Motor neuron (in vitro differentiated cells): ENCODE measurements at regions not wholly inside any gene's neighbourhood (a gene's known extent, or its start where the extent isn't known, plus 50 kb on each side); places are given as distances from the start of the nearest gene placed in this dataset.
A peak's percentile ranks its signal among the peaks of the same experiment; 100 is the strongest.

Experiments
- ATAC-seq, 8 experiments: fragments of 200-7000 bp; cut with Tn5 transposase; replicated peaks in 6 of 8; 2 replicates each; pipeline ENCODE4 v1.8.0; 2021; ENCODE audit warnings: mild to moderate bottlenecking in 8 of 8, moderate library complexity in 8 of 8
- H3K27ac ChIP-seq, 2 donors: fragments of 250-450 bp; sonication (Bioruptor Pico); 2 replicates each; pipeline ENCODE4 v1.9.0; 2021; ENCODE audit warnings: antibody characterized with exemption in 2 of 2, mild to moderate bottlenecking in 2 of 2, moderate library complexity in 1 of 2
- H3K4me1 ChIP-seq, 2 donors: fragments of 250-450 bp; sonication (Bioruptor Pico); replicated peaks in 1 of 2; 2 replicates each; pipeline ENCODE4 v1.6.1; 2021; ENCODE audit warnings: antibody characterized with exemption in 2 of 2, mild to moderate bottlenecking in 2 of 2, moderate library complexity in 1 of 2
- H3K4me3 ChIP-seq, 5 donors: fragments of 250-450 bp; sonication (Bioruptor Pico); 2 replicates each; pipeline ENCODE4 v1.9.0; 2021; ENCODE audit warnings: antibody characterized with exemption in 5 of 5, mild to moderate bottlenecking in 5 of 5, moderate library complexity in 4 of 5
- WGBS, 10 experiments: fragments of 450-650 bp; shearing (Covaris generic); methylation state at CpG; one replicate each; pipeline ENCODE4 v1.0.0; 2022; 5-methylcytosine and 5-hydroxymethylcytosine counted together
- in situ Hi-C, 9 experiments: fragments of 400-800 bp; cut with MboI; loops; one replicate each; pipeline ENCODE4 v1.15.0; 2021; ENCODE audit warnings: low sequenced_read_pairs in 9 of 9, low pct_unique_long_range_greater_than_20kb in 2 of 9; ENCODE audit not compliant: unreplicated experiment in 9 of 9

DNA sequence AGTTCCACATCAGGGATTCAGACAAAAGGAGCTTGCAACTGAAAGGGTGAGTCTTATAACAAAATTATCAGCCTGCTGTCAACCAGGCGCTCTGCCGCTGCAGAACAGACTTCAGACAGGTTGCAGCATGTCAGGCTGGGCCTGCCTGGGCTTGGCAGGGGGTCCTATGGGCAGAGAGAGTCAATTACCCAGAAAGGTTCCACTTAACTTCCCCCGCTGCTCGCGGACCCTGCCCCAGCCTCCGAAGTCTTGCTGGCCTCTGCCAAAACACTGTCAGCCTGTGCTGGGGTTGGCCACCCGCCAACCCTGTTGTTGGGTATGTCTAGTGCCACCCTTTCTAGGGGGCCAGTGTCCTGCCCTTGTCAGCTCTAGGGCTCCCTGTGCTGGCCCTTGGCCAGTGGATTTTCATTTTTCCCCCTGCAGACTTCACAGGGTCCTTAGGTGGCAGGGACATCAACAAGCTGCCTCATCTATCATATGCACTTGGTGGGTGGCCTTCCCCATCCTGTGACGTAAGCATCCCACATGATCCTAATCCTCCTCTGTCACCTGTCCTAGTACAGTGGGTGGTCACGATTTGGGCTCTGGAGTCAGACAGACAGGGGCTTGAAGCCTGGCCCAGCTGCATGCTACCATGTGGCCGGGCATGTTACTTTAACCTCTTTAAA lies 166.5 kb upstream of the CADM1 start:
- in situ Hi-C loops, result no loop called here
- Histone ChIP-seq H3K27ac (no peak overlapping the region), H3K4me3 (no peak overlapping the region), H3K4me1 (peaks cover 24 to 33% of the 10 kb centered on the region in 2 donors)
- ATAC-seq, result peak in 3 of 8 experiments; percentile 5 to 28 (median 21)
- 20 to 93% (median 52%) methylated on average over 1 to 3 of the region's 10 CpGs; no CpG with 5 or more reads in 3 of the 10 experiments for WGBS, 10 experiments

DNA sequence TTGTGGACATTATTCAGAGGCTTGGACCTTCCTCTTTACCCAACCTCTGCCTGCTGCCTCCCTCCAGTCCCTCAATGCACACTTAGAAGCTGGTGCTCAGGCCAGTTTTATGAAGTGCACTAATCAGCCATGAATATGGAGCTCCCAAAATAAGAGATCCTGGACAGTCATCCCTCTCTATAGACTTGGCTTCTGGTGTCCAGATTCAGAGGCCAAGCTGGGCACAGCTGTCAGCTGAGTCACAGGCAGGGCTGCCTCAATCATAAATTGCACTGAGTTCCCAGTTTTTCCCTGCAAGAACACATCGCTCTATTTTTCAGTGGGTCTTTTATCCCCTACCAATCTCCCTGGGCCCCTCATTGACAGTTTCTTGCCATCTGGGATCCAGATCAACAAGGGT lies 161.7 kb upstream of the CADM1 start:
- Histone ChIP-seq H3K27ac (no peak overlapping the region), H3K4me1 (peaks cover 18 to 20% of the 10 kb centered on the region in 2 donors), H3K4me3 (no peak overlapping the region)
- ATAC-seq, result peak in 5 of 8 experiments; percentile 12 to 67 (median 59)
- WGBS, 10 experiments, result 20 to 100% (median 33%) methylated on average over 1 of the region's 1 CpG; no CpG with 5 or more reads in 5 of the 10 experiments
- in situ Hi-C loops, result no loop called here

DNA sequence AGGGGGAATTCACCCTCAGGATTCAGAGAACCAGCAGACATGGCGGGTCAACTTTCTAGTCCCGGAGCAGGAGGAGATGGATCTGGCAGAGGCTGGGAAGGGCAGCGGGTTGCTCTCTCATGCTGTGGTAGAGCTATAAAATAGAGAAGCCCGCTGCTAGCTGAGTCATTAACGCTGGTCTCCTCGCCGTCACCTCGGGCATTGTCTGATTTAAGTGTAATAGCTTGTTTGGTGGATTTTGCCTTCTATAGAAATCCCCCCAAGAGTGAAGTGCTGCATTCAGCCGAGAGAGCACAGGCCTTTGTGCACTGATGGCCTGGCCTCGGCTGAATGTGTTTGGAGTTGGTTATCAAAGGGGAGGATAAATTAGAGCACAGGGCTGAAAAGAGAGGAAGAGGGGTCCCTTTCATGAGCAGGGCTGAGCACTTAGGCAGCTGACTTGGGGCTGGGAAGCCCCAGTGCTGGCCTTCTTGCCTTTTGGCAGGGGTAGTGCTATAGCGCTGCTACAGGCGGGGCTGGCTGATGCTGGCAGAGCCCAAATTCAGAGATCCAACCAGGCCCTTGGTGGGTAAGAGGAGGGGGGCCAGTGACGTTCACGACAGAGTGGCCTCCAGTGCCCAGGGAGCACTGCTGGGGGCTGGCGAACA lies 161.1 kb upstream of the CADM1 start:
- H3K4me1 ChIP-seq, result peaks cover 24 to 26% of the 10 kb centered on the region in 2 donors
- peak in 5 of 8 experiments; percentile 71 to 84 (median 82) for ATAC-seq
- no peak overlapping the region for H3K4me3 ChIP-seq
- in situ Hi-C loops, result no loop called here
- peak overlapping the region in 1 of 2 donors; percentile 7 for H3K27ac ChIP-seq
- WGBS, 10 experiments, result 12 to 90% (median 45%) methylated on average over 1 to 12 of the region's 15 CpGs

DNA sequence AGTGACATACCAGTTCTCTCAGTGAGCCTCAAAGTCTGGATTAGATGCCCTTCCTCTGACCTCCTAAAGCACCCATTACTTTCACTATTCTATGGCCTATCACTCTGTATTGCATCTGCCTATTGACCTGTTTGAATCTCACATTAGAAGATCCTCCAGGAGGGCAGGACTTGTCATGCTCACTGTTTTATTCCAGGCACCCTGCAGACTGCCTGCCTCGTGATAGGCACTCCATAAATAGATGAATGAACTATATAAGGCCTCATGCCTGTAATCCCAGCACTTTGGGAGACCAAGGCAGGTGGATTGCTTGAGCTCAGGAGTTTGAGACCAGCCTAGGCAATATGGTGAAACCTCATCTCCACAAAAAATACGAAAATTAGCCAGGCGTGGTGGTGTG lies 160.1 kb upstream of the CADM1 start:
- Histone ChIP-seq H3K4me1 (peaks cover 30 to 33% of the 10 kb centered on the region in 2 donors), H3K27ac (no peak overlapping the region), H3K4me3 (no peak overlapping the region)
- ATAC-seq, result no peak
- 0 to 100% (median 81%) methylated on average over 1 to 3 of the region's 3 CpGs; no CpG with 5 or more reads in 3 of the 10 experiments for WGBS, 10 experiments
- in situ Hi-C loops, result no loop called here

DNA sequence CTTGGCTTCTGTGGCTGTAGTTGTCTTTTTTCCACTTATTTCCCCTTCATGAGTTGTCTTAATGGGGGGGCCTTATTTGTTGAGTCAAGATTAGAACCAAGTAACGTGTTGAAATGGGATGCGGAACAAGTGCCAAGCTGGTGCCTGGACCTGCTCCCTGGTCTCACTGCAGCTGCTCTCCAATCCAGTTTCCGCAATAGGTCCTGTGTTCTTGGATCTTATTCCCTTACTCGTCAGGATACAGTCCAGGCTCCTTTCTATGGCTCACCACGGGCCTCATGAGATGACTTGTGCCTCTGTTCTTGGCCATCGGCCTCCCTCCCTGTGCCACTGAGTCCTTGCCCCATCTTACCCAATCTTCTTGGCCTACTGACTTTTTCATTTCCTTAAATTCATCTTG lies 159.6 kb upstream of the CADM1 start:
- Histone ChIP-seq H3K27ac (no peak overlapping the region), H3K4me3 (no peak overlapping the region), H3K4me1 (peaks cover 30 to 37% of the 10 kb centered on the region in 2 donors)
- in situ Hi-C loops, result no loop called here
- WGBS, 10 experiments, result 20 to 94% (median 73%) methylated on average over 1 to 6 of the region's 6 CpGs; no CpG with 5 or more reads in 2 of the 10 experiments
- no peak for ATAC-seq

DNA sequence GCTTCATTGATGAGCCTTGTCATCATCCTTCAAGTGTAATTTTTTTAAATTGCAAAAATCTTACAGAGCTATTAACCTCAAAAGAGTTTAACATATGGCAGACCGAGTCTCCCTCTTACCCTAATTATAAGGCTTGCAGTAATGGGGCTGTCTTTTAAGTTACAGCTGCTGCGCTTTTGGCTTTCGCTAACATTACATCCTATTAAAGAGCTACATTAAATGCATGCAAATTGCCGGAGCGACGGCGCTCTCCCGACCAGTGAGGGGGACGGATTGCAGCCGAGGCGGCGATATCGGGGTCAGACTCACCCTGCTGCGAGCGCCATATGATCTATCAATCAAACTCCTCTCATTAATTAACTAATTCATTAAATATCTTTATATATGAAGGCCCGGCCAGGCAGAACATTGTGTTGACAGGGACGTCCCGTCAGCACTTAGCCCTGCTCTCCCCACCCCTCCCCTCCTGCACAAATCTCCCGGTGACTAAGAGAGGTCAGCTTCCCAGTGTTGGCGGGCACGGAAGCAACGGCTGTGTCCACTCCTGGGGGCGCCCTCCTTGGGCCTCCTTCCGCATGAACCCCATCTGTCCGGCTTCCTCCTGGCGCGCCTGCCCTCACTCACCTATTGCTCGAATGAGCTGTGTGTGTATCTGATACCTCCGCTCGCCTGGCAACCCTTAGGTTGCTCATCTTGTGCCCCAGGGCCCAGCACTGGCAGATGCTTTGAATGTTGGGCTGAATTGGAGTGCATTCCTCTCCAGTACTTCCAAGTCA lies 156.0 kb upstream of the CADM1 start:
- H3K4me1 ChIP-seq, result peaks cover 10 to 28% of the 10 kb centered on the region in 2 donors
- peak overlapping the region in 4 of 5 donors; percentile 7 to 11 (median 10) for H3K4me3 ChIP-seq
- peak in 5 of 8 experiments; percentile 57 to 77 (median 75) for ATAC-seq
- in situ Hi-C loops, result no loop called here
- no peak overlapping the region for H3K27ac ChIP-seq
- WGBS, 10 experiments, result 1 to 90% (median 45%) methylated on average over 2 to 17 of the region's 30 CpGs; no CpG with 5 or more reads in 3 of the 10 experiments

DNA sequence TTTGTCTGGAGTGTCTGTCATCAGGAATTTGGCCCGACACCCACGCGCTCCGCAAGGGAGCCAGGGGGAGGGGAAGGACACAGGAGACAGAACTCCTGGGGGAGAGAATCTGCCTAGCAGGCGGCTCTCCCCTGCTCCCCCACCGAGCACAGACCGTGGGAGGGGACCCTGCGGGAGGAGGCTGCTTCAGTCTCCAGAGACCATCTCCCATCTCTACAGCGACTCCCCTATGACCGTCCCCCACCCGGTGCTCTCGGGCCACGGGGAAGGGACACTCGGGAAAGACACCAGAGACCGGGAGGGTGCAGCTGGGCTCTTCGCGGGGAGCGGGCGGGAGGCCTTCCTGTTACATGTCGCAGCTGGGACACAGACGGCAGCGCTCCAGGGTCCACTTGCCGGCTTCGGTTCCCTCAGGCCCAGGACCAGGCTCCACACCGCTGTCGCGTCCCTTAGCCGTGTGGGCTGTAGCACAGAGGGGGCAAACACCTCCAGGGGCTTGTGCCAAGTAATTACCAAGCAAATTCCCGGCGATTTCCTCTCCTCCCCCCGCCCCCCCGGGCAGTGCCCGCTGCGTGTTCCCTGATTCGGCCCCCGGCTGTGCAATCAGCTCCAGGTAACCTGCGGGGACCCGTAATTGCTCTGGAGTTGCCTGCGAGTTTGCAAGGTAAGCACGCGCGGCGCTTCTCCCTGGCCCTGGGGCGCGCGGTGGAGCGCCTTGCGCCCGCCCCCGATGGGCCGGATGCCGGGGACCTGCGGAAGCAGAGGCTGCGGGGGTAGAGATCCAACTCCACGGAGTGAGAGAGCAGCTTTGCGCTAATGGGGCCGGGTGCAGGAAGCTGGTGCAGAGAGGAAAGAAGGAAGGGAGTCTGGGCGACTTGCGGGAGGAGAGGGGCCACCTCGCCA lies 155.1 kb upstream of the CADM1 start:
- in situ Hi-C loops, result no loop called here
- Histone ChIP-seq H3K27ac (no peak overlapping the region), H3K4me3 (peak overlapping the region in 4 of 5 donors; percentile 7 to 11 (median 10)), H3K4me1 (peaks cover 10 to 24% of the 10 kb centered on the region in 2 donors)
- 7 to 72% (median 10%) methylated on average over 3 to 25 of the region's 60 CpGs; no CpG with 5 or more reads in 5 of the 10 experiments for WGBS, 10 experiments
- peak in 5 of 8 experiments; percentile 72 to 78 (median 75) for ATAC-seq

DNA sequence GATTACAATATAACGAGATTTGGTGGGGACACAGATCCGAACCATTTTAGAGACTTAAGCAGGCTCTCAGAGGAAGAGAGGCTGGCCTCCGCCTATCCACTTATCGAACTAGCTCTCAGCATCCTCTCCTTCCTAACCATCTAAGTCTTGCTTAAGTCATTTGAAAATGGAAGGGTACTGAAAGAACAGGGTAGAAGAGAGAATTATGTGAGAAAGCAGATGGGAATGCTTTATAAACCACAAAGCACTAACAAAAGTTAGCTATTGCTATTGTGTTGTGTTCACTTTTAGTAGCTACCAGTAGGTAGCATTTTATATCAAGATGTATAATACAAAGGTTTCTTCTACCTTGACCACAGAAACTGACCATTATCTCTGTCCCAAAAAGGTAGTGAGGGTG lies 153.4 kb upstream of the CADM1 start:
- ATAC-seq, result no peak
- 69 to 100% (median 93%) methylated on average over 1 to 4 of the region's 4 CpGs; no CpG with 5 or more reads in 3 of the 10 experiments for WGBS, 10 experiments
- H3K4me3 ChIP-seq, result no peak overlapping the region
- no peak overlapping the region for H3K27ac ChIP-seq
- in situ Hi-C loops, result no loop called here
- peaks cover 10 to 24% of the 10 kb centered on the region in 2 donors for H3K4me1 ChIP-seq

DNA sequence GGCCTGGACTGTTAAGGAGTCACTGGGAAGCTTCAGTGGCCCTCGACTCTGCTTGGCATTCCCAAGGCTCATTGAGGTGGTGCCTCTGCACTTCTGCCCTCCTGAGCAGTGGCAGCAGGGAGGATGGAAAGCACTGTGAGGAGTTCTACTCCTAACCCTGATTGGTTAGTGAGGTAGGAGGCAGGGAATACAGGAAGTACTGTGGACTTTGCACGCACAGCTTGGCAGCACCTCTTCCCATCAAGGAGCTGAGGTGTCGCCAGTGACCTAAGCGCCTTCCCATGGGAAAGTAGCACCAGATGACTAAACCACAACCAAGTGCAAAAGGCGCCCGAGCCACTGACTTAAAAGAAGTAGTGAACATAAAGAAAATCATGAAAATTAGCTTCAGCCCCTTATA lies 152.5 kb upstream of the CADM1 start:
- WGBS, 10 experiments, result 40 to 100% (median 67%) methylated on average over 1 to 3 of the region's 6 CpGs; no CpG with 5 or more reads in 7 of the 10 experiments
- ATAC-seq, result no peak

DNA sequence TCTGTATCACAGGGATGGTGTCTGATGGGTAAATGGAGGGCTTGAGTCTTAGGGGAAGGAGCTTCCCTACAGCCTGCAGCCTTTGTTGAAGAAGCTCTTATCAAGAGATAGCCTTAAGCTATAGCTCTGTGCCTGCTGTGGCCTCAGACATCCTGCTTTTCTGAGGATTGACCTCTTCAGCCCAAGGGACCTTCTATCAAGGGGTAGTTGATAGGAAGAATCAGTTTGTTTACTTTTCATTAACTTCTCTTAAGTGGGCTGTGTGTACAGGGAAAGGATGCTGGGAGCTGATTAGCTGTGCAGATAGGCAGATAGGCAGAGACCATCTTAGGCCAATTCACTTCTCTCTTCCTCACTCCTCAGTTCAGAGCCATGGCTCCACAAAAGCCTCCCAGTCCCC lies 151.8 kb upstream of the CADM1 start:
- H3K27ac ChIP-seq, result no peak overlapping the region
- no peak for ATAC-seq

More for the DNA sequence above, 152.5 kb upstream of the CADM1 start:
- no peak overlapping the region for H3K27ac ChIP-seq
- H3K4me3 ChIP-seq, result no peak overlapping the region
- in situ Hi-C loops, result no loop called here
- H3K4me1 ChIP-seq, result peaks cover 10 to 24% of the 10 kb centered on the region in 2 donors

DNA sequence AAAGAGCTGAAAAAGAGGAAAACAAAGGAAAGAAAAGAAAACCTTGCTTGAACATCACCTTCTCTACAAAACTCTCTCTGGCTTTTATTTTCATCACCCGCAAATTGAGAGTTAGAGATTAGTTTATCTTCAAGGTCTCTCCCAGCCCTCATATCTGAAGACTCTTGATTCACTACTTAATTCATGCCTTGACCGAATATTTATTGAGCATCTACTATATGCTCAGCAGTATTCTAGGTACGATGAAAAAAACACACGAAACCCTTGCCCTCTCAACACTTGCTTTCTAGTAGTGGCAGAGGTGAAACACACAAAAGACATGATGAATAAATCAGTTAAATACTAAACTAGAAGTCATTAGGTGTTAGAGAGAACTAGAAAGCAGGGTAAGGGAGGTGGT lies 150.6 kb upstream of the CADM1 start:
- Histone ChIP-seq H3K4me3 (no peak overlapping the region), H3K27ac (no peak overlapping the region), H3K4me1 (peaks cover 0 to 11% of the 10 kb centered on the region in 2 donors)
- ATAC-seq, result no peak
- in situ Hi-C loops, result no loop called here
- WGBS, 10 experiments, result 23 to 100% (median 91%) methylated on average over 1 to 4 of the region's 4 CpGs; no CpG with 5 or more reads in 1 of the 10 experiments

More for the DNA sequence above, 151.8 kb upstream of the CADM1 start:
- in situ Hi-C loops, result no loop called here
- Histone ChIP-seq H3K4me3 (no peak overlapping the region), H3K4me1 (peaks cover 10 to 23% of the 10 kb centered on the region in 2 donors)

DNA sequence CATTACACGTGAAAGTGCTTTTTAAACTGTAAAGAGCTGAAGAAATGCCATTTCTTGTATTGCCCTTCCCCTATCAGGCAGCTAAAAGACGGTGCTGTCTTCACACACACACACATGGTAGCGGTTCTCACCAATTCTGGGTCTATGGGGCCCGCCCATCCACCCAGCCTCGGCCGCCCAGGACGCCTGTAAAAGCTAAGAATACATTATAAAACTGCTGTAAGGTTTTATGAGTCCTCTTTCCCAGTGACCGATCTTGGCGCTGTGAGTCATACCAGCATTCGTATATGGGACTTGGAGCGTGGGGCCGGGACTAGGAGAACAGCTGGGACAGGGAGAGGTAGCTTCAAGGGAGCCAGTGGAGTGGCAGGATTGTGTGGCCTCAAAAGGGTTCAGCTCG lies 149.7 kb upstream of the CADM1 start:
- Histone ChIP-seq H3K27ac (no peak overlapping the region), H3K4me3 (no peak overlapping the region), H3K4me1 (peaks cover 3 to 12% of the 10 kb centered on the region in 2 donors)
- 20 to 90% (median 69%) methylated on average over 1 to 12 of the region's 13 CpGs; no CpG with 5 or more reads in 3 of the 10 experiments for WGBS, 10 experiments
- in situ Hi-C loops, result no loop called here
- ATAC-seq, result no peak
